HG03442 (cell line): ENCODE measurements at regions not wholly inside any gene's neighbourhood (a gene's known extent, or its start where the extent isn't known, plus 50 kb on each side); places are given as distances from the start of the nearest gene placed in this dataset.

Experiments used
- ATAC-seq: cut with Tn5 transposase; IDR thresholded peaks from one replicate; pipeline ENCODE4 v1.9.1; 2021; ENCODE audit warnings: mild to moderate bottlenecking, moderate library complexity; ENCODE audit not compliant: unreplicated experiment

DNA sequence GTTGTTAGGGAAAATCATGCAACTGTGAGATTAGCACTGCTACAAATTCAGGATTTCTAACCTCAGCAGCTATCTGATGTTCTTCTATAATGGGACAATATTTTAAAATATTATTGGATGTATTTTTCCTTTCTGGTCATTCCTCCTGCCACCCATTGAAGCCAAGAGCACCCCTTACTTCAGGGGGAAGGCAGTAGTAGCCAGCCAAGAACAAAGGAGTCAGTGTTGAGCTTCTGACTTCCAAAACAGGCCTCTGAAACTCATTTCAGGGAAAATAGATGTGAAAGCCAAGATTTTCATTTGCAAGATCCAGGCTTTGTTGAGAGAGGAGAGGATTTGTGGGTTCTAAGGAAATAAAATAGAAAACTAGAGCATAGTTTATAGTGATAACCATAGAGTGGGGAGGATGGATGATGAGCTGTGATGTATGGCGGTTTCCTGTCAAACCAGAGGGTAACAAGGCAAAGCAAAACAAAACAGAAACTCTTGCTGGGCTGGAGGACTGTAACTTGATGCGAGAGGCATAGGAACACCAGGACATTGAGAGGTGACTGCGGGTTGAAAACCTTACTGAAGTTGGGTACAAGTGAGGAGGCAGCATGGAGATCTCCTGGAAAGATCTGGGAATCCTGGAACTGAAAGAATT is 173.7 kb upstream of the LEF1 start:
- ATAC-seq = no peak

GRCh38 chr4:108337923-108338322 is 169.2 kb upstream of the LEF1 start:
- ATAC-seq = no peak

DNA sequence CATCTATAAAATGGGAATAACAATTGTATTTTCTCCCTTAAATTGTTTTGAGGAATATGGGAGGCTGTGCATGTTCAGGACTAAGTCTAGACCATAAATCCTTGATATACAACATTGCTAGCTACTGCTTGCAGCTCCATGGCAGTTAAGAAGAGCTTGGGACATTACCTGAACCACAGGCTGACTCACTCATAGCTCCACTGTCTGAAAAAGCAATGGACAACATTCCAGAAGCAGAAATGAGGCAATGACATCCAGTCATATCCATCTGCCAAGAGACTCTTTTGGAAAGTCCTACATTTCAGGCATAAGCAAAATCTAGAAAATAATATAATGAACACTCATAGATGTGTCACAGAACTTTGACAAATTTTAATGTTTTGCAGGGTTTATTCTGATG is 167.3 kb upstream of the LEF1 start:
- no peak for ATAC-seq

GRCh38 chr4:108335081-108335480 is 166.3 kb upstream of the LEF1 start:
- no peak for ATAC-seq

GRCh38 chr4:108334031-108334430 is 165.3 kb upstream of the LEF1 start:
- no peak for ATAC-seq

DNA sequence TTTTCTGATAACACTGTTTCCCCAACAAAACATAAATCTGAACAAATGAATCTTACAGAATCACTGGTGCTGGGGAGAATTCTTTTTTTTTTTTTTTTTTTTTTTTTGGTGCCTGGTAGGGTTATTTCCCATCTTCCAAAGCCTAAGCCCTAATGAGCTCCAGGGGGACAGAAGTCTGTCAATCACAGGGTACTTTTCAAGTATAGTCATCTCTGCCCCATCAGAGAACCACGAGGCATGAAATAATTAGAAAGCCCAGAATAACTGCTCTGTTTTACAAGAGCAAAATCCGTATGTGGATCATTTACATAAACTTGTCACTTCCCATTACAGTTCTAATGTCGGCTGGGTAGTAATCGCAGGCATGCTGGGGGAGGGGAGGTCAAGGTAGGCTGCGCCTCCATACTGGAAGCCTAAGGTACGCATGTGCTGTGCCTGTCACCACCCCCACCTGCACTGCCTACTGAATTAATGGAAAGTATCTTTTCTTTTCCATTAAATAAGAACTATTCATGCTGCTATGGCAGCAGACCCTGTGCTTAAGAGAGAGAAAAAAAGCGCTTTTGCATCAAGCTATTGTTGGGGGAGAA is 164.7 kb upstream of the LEF1 start:
- no peak for ATAC-seq

DNA sequence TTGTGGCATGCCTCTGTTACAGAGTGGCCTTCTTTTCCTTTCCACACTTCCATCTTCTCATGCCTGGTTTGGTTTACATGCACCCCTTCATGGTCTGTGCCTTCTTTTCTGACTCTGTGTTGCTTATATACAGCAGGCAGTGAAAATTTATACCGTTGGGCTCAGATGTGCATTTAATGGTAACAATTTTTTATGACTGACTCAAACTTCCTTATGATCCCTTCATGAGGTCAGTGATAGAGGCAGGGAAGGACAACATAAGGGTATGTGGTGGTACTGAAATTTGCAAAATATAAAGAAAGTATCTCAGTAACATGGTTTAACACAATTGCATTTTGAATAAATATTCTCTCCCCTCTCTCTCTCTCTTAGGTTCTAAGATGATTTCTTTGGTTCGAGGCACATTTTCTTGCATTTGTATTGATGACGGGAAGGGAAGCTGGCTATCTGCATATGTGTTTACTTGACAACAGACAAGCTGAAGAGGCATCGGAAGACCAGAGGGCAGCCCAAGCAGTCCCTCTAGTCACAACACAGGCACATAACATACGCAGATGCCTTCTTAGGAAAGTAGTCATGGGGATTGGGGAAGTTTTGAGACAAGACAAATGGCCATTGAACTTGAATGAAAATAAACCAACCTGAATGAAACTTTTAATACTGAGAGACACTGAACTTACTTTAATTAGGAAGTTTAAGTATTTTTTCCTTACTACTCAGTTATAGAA is 163.3 kb upstream of the LEF1 start:
- ATAC-seq = no peak

DNA sequence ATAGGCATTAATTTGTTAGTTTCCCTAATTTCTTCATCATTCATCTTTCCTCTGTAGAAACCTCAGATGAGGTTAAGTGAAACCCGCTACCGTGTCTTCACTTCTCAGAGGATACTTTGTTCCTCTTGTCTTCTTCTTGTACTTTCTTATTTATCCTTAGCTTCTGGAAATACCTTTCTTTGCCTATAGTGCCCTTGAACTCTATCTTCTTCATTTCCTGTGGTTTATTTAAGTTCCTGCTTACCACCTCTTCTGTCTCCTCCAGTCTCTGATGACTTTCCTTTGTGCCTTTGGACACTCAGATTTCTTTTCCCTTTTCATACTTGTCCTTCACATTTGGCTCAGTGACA is 159.6 kb upstream of the LEF1 start:
- no peak for ATAC-seq

- ATAC-seq = no peak
Observed at GRCh38 chr4:108327642-108328382, 159.1 kb upstream of the LEF1 start.

GRCh38 chr4:108325561-108325960 is 156.8 kb upstream of the LEF1 start:
- no peak for ATAC-seq

- no peak for ATAC-seq
Observed at GRCh38 chr4:108324450-108324849, 155.7 kb upstream of the LEF1 start.

DNA sequence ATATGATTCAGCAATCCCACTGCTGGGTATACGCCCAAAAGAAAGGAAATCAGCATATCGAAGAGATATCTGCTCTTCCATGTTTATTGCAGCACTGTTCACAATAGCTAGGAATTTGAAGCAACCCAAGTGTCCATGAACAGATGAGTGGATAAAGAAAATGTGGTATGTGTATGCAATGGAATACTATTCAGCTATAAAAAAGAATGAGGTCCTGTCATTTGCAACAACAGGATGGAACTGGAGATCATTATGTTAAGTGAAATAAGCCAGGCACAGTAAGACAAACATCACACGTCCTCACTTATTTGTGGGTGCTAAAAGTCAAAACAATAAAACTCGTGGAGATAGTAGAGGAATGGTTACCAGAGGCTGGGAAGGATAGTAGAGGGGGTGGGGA is 153.8 kb upstream of the LEF1 start:
- ATAC-seq = no peak

GRCh38 chr4:108320061-108320460 is 151.3 kb upstream of the LEF1 start:
- no peak for ATAC-seq

- no peak for ATAC-seq
Observed at GRCh38 chr4:108317377-108317776, 148.6 kb upstream of the LEF1 start.

DNA sequence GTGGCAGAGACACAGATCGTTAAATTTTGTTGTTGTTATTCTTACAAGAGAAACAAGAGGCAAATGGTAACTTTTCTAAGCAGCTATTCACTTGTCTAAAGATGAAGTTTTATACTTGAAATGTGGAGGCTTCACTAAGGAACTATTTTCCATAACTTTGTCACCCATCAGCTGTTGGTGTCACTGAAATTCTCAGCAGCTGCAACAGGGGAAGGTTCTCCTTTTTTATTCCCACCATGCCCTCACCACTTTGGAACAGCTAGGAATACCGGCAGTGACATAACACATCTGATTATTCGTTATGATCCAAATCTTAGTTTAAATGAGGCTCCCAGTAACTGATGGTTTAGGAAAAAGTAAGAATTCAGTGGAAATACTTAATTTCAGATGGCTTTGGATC is 147.0 kb upstream of the LEF1 start:
- no peak for ATAC-seq

DNA sequence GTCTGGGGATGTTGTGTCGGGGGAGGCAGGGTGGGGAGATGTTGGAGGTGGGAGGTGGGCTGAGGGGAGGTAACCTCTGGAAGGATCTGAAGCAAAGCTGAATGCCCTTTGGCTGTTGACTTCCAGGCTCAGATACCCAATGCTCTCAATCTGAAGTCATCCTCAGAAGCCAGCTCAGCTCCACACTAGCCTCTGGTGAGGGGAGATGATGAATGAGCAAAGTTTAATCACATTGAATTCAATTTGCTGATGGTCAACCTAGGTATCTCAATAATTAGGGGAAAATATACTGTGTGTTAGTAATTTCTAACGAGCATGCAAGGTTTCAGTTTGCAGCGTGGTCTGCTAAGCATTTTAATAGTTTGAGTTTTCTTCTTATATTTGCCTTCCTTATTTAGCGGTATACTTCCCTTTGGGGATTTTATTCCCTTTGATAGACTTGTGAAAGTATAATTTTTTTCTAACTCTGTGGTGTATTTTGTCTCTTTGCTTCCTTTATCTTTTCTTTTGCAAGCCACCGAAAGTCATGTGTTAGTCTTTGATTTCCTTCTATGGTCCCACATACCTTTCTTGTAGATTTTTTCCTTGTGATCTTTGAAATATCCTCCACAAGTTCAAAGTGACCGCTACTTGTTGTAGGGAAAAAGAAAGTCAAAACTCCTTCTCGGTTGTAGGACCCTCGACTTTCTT is 146.3 kb upstream of the LEF1 start:
- ATAC-seq = no peak

DNA sequence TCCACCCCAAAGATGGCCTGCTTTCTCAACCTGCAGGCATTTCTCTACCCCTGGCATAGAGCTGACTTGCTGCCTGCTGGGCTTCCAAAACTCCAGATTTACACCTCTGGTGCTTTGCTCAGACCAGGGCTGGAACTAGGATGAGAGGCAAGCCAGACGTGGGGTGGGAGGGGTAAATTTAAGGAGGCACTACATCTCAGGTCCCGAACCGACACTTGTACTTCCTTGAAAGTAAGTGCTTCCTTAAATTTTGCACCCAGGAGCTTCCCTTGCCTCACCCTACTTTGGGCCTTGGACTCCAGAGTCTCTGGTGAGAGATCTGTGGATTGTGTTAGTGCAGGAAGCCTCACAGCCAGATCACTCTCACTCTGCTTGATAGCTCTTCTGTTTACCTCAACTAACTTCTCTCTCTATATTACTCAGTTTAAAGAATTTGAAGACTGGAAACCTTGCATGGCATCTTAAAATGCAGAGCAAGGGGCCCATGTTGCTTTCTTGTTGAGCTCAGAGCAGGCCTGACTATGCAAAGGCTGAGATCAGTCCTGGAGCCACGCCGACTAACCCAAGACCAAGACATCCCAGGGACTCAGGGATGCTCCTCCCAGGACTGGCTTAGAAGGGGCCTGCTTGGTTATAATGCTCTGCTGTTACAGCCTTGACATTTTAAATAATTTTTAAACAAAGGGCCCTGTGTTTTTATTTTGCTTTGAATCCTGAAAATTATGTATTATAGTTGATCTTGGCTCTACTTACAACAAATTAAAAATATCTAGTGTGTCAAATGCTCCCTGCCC is 145.0 kb upstream of the LEF1 start:
- ATAC-seq = no peak

GRCh38 chr4:108311313-108311712 is 142.6 kb upstream of the LEF1 start:
- ATAC-seq = no peak

GRCh38 chr4:108303488-108304177 is 134.9 kb upstream of the LEF1 start:
- no peak for ATAC-seq
